ENCODE measurements at regions not wholly inside any gene's neighbourhood (a gene's known extent, or its start where the extent isn't known, plus 50 kb on each side); places are given as distances from the start of the nearest gene placed in this dataset.

- TF ChIP-seq CTCF (IDR thresholded peaks at IDR 0.05 in 8 of 11, conservative IDR thresholded peaks at IDR 0.05 in 3 of 11) (no peak), POLR2AphosphoS5 (IDR thresholded peaks at IDR 0.05) (no peak), POLR2A (IDR thresholded peaks at IDR 0.05) (no peak)
Measured at GRCh38 chr14:66129224-66129623, 356.9 kb upstream of the CCDC196 start.
